HG02610 (cell line): ENCODE measurements at regions not wholly inside any gene's neighbourhood (a gene's known extent, or its start where the extent isn't known, plus 50 kb on each side); places are given as distances from the start of the nearest gene placed in this dataset.
A peak's percentile ranks its signal among the peaks of the same experiment; 100 is the strongest.
"Not testable (repeated sequence)": the region's sequence is repeated elsewhere in the genome, so short reads cannot be mapped to it uniquely, and the experiment has no call there.

ENCODE experiments used
- ATAC-seq: cut with Tn5 transposase; IDR thresholded peaks from one replicate; pipeline ENCODE4 v1.9.1; 2021; ENCODE audit warnings: mild to moderate bottlenecking, moderate library complexity; ENCODE audit not compliant: unreplicated experiment

- peak; percentile 95 for ATAC-seq
Measured at GRCh38 chr15:69755551-69756310, 303.1 kb downstream of the RPLP1 start.

DNA sequence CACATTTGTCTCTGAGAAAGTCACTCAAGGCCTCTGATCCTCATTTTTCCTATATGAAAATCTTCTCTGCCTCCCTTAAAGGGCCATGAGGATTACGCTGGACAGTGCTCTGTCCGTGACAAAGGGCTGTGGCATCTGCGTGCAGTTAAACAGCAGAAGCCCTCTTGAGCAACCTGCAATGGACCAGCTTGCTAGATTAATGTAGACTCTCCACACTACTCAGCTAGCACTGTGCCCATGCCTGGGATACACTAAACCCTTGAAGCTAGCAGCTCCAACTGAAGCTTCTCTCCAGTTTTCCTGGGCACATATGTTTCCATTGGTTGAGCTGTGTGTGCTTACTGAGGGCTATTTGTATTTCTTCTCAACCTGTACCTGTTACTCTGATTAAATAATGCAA is 303.8 kb downstream of the RPLP1 start:
- no peak for ATAC-seq

- ATAC-seq, result no peak
Measured at GRCh38 chr15:69757186-69757585, 304.6 kb downstream of the RPLP1 start.

GRCh38 chr15:69758291-69758771 is 305.7 kb downstream of the RPLP1 start:
- ATAC-seq, result no peak

DNA sequence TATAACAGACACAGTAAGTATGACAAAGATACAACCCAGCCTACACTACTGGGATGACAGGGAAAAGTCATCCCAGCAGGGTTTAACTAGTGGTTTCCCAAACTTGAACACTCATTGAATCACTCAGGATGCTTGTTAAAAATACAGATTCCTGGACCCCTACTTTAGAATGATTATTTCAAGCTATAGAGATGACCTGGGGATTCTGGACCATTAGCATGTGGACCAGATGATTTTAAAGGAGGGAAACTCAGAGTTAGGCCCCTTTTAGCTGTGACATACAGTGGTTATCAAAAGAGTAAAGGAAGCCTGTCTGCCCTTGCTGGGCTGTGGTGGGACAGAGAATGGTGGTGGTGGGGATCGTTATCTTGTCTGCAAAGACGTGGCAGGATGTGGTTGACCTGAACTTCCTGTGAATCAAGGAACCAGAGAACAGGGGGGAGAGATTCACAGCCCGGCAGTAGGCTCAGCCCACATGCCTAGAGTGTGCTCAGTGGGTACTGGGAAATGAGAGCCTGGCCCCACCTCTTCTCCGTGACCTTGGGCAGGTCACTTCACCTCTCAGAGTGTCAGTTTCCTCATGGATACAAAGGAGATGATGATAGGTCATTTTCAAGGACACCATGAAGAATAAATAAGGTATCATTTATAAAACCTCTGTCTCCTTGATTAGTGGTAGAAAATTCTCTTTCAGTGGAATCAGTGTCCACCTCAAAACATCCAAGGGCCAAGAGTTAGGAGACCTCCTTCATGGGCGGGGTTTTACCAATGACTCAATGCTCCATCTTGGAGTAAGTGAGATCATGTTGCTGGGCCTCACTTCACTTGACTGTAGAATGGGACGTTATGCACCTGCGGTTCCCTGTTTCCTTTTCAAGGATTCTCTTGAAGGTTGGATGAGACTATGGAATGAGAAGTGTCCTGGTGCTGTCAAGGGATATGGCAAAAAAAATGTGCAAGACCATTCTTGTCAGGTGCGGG is 306.5 kb downstream of the RPLP1 start:
- no peak for ATAC-seq

DNA sequence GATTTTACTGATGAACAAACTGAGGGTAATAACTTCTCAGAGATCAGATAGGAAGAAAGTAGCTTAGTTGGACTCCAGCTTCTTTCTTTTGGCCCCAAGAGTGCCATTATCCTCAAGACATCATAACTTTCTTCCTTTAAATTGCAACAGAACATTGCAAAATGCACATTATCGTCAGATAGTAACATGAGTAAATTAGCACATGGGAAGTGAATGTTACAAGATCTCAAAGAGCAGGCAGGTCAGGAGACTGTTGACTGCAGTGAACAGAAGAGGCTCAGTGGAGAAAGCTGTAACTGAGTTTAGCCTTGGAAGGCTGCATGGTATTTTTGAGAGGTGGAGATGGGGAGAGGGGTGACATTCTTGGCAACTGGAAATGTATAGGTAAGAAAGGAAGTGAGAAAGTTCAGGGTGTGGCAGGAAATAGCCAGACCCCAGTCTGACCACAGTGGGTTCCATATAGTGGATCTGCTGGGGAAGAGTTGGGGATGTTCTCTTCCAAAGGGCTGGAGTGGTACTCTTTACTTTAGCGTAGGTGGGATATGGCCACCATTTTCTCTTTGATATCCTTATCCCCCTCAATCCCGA is 307.7 kb downstream of the RPLP1 start:
- no peak for ATAC-seq

- peak; percentile 60 for ATAC-seq
Measured at GRCh38 chr15:69760890-69761568, 308.4 kb downstream of the RPLP1 start.

DNA sequence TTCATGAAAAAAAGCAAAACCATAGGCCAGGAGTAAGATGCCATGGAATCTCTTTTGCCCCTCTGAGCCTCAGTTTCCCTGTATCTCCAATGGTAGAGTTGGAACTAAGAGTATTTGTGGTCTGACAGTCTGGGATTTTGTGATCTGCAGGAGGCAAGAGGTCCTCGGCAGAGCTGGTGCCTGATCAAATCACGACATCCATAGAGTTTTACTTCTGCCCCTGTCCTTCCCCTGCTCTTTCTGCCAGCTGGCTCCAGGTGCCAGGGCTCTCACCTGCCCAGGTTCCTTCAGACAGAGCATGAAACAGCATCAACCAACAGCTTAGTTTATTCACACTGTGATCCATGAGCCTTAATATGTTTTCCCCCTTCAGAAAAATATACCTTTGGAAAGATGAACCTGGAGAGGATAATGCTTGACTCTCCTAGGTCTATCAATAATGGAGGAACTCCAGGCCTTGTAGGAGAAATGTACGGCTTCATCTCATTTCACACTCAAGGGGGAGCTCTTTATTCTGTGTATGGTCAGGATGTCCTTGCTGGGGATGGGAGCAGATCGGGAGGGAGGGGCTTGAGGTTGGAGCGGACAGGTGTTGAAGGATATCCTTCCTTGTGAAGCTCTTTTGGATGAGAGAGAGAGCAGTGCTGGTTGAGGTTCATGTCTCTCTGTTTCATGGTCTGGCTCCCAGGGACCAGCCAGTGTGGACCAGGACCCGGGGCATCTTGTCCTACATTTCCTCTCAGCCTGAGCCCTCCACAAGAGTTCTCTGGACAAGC is 309.9 kb downstream of the RPLP1 start:
- ATAC-seq, result no peak

DNA sequence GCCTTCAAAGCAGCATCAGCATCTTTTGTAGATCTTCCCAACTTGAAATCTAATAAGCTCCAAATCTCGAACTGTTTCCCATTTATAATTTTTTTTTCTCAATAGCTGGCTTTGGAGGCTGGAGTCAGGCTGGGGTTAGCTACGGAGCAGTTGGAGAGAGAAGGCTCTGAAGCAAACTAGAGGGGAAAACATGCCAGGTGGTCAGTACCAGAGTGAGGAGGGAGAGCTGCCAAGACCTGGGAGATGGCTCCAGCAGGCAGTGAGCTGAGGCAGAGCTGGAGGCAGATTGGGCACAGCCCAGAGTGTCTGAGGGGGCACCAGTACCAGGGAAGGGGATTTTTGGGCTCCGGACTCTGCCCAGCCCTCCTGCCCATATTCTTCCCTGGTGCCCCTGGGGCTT is 311.2 kb downstream of the RPLP1 start:
- no peak for ATAC-seq

DNA sequence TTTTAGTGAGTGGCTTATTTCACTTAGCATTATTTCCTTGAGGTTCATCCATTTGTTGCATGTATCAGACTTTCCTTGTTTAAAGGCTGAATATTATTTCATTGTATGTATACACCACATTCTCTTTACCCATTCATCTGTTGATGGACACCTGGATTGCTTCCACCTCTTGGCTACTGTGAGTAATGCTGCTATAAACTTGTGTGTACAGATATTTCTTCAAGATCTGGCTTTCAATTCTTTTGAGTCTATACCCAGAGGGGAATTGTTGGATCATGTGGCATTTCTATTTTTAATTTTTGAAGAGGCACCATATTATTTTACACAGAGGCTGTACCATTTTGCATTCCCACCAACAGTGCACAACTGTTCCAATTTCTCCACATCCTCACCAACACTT is 313.5 kb downstream of the RPLP1 start:
- ATAC-seq, result no peak

DNA sequence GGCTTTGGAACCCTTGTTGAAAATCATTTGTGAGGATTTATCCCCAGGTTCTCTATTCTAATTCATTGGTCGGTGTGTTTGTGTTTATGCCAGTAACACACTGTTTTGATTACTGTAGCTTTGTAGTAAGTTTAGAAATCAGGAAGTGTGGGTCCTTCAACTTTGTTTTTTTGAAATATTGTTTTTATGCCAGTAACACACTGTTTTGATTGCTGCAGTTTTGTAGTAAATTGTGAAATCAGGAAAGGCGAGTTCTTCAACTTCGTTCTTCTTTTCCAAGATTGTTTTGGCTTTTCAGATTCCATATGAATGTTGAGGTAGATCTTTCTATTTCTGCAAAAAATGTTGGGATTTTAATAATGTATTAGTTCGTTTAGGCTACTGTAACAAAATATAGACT is 314.6 kb downstream of the RPLP1 start:
- no peak for ATAC-seq

DNA sequence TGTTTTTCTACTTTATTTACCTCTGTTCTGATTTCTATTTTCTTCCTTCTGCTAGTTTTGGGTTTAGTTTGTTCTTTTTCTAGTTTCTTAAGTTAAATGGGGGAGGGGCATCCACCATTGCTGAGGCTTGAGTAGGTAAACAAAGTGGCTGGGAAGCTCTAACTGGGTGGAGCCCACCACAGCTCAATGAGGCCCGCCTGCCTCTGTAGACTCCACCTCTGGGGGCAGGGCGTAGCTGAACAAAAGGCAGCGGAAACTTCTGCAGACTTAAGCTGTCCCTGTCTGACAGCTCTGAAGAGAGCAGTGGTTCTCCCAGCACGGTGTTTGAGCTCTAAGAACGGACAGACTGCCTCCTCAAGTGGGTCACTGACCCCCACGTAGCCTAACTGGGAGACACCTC is 316.7 kb downstream of the RPLP1 start:
- ATAC-seq, result not testable (repeated sequence)

GRCh38 chr15:69774258-69774657 is 321.6 kb downstream of the RPLP1 start:
- not testable (repeated sequence) for ATAC-seq

- not testable (repeated sequence) for ATAC-seq
Measured at GRCh38 chr15:69774711-69775110, 322.1 kb downstream of the RPLP1 start.

DNA sequence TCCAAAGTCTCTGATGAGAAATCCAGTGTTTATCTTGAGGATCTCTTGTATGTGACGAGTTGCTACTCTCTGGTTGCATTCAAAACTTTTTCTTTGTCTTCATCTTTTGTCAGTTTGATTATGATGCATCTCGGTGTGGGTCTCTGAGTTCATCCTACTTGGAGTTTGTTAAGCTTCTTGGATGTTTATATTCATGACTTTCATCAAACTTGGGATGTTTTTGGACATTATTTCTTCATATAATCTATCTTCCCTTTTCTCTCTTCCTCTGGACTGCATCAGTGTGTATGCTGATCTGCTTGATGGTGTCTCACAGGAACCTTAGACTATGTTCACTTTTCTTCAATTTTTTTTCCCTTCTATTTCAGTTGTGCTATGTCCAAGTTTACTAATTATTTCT is 320.4 kb downstream of the TLE3 start:
- ATAC-seq, result no peak

DNA sequence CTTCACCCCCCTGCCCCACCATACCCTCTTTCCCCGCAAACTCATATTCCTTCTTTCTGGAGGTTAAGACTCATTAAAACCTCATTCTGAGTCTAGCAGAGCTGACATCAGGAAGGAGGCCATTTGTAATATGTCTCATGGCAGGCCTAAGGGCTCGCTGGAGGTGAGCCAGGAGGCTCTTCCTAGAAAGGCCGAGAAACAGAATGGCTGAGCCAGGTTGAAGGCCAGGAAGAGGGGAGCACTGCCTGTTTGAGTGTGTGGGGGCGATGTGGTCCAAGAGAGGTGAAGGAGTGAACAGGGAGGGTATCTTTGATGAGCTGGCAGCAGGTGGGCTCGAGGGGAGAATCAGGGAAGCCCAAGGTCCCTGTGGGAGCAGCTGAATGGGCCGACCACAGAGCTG is 317.3 kb downstream of the TLE3 start:
- ATAC-seq, result no peak

DNA sequence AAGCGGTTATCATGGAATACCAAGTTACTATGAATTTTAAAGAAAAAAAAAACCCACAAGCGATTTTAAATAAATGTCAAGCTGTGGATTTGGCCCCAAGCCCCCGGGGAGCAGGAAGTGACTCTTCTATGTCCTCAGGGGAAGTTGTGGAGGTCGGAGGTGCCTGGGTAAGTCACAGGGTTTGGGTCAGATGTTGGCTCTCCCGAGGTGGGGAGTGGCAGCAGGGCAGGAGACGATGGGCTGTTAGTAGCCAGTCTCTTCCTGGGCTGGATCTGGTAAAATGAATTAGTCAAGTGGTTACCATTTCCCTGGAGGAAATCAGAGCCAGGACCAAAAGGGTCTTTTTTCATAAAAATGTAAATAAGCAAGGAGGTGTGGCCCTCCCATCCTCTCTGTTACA is 316.7 kb downstream of the TLE3 start:
- no peak for ATAC-seq

- ATAC-seq, result no peak
Measured at GRCh38 chr15:69781411-69782125, 316.1 kb downstream of the TLE3 start.

DNA sequence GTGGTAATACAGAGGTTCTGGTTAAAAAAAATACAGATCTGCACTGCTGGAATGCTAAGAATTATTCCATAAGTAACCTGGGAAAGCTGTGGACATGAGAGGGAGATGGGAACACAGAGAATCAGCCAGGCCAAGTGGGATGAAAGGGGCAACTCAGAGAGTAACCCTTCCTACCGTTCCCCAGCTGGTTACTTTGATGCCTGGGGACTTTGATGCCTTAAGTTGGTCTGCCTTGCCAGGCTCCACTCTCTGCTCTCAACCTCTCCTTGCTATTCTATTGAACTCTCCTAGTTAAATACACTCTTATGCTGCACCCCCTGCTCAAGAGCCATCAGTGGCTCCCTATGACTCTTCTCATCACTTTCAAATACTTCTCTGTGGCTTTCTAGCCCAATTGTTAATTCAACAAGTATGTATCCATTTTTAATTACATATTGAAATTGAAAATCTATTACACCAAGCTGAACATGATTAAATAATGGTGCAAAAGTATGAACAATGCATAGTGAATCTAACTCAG is 315.5 kb downstream of the TLE3 start:
- no peak for ATAC-seq
